ES-I3 (cell line): ENCODE measurements at regions not wholly inside any gene's neighbourhood (a gene's known extent, or its start where the extent isn't known, plus 50 kb on each side); places are given as distances from the start of the nearest gene placed in this dataset.
"Not testable (repeated sequence)": the region's sequence is repeated elsewhere in the genome, so short reads cannot be mapped to it uniquely, and the experiment has no call there.

Experiments used
- H3K36me3 ChIP-seq: 2 replicates; pipeline ENCODE4 v1.6.1; 2013; ENCODE audit warnings: mild to moderate bottlenecking, low read length, control low read depth, moderate library complexity; ENCODE audit not compliant: insufficient read depth
- H3K4me1 ChIP-seq: 2 replicates; pipeline ENCODE4 v1.6.1; 2013; ENCODE audit warnings: mild to moderate bottlenecking, control low read depth, low read length; ENCODE audit not compliant: insufficient read depth
- H3K9ac ChIP-seq: 2 replicates; pipeline ENCODE4 v1.6.1; 2013; ENCODE audit warnings: low read depth, mild to moderate bottlenecking, low read length, moderate library complexity
- H3K9me3 ChIP-seq: 2 replicates; pipeline ENCODE4 v1.6.1; 2013; ENCODE audit warnings: mild to moderate bottlenecking, low read length, moderate library complexity; ENCODE audit not compliant: control insufficient read depth, insufficient read depth

- Histone ChIP-seq H3K9ac (no peak overlapping the region), H3K9me3 (no peaks in the 10 kb centered on the region), H3K4me1 (no peaks in the 10 kb centered on the region), H3K36me3 (no peaks in the 10 kb centered on the region)
These were observed 555.6 kb downstream of the PRR16 start for GRCh38 chr5:121019734-121020133.

GRCh38 chr5:121021681-121022080, 557.6 kb downstream of the PRR16 start:
- Histone ChIP-seq H3K4me1 (no peaks in the 10 kb centered on the region), H3K9me3 (no peaks in the 10 kb centered on the region), H3K36me3 (no peaks in the 10 kb centered on the region)

GRCh38 chr5:121024416-121025311, 560.6 kb downstream of the PRR16 start:
- Histone ChIP-seq H3K9ac (no peak overlapping the region), H3K4me1 (no peaks in the 10 kb centered on the region), H3K9me3 (no peaks in the 10 kb centered on the region), H3K36me3 (no peaks in the 10 kb centered on the region)

More at GRCh38 chr5:121021681-121022080, 557.6 kb downstream of the PRR16 start:
- H3K9ac ChIP-seq = no peak overlapping the region

- H3K9ac ChIP-seq = no peak overlapping the region
- H3K36me3 ChIP-seq = no peaks in the 10 kb centered on the region
- H3K9me3 ChIP-seq = no peaks in the 10 kb centered on the region
- H3K4me1 ChIP-seq = no peaks in the 10 kb centered on the region
These were observed 561.6 kb downstream of the PRR16 start for GRCh38 chr5:121025671-121026070.

GRCh38 chr5:121027636-121028035, 563.5 kb downstream of the PRR16 start:
- no peak overlapping the region for H3K9ac ChIP-seq
- H3K36me3 ChIP-seq = no peaks in the 10 kb centered on the region
- no peaks in the 10 kb centered on the region for H3K9me3 ChIP-seq
- H3K4me1 ChIP-seq = no peaks in the 10 kb centered on the region

GRCh38 chr5:121029536-121030245, 565.6 kb downstream of the PRR16 start:
- Histone ChIP-seq H3K9ac (no peak overlapping the region), H3K36me3 (no peaks in the 10 kb centered on the region), H3K9me3 (no peaks in the 10 kb centered on the region), H3K4me1 (no peaks in the 10 kb centered on the region)

- H3K4me1 ChIP-seq = no peaks in the 10 kb centered on the region
These were observed 567.4 kb downstream of the PRR16 start for GRCh38 chr5:121031491-121031890.

GRCh38 chr5:121033334-121033733, 569.2 kb downstream of the PRR16 start:
- Histone ChIP-seq H3K9me3 (no peaks in the 10 kb centered on the region), H3K9ac (no peak overlapping the region), H3K36me3 (no peaks in the 10 kb centered on the region), H3K4me1 (no peaks in the 10 kb centered on the region)

More at GRCh38 chr5:121031491-121031890, 567.4 kb downstream of the PRR16 start:
- Histone ChIP-seq H3K9ac (no peak overlapping the region), H3K36me3 (no peaks in the 10 kb centered on the region), H3K9me3 (no peaks in the 10 kb centered on the region)

GRCh38 chr5:121038438-121038837, 574.3 kb downstream of the PRR16 start:
- Histone ChIP-seq H3K4me1 (no peaks in the 10 kb centered on the region), H3K9ac (no peak overlapping the region), H3K36me3 (no peaks in the 10 kb centered on the region), H3K9me3 (no peaks in the 10 kb centered on the region)

GRCh38 chr5:121049971-121050370, 585.9 kb downstream of the PRR16 start:
- no peaks in the 10 kb centered on the region for H3K36me3 ChIP-seq
- H3K9ac ChIP-seq = no peak overlapping the region
- no peaks in the 10 kb centered on the region for H3K9me3 ChIP-seq
- no peaks in the 10 kb centered on the region for H3K4me1 ChIP-seq

GRCh38 chr5:121053055-121053985, 589.2 kb downstream of the PRR16 start:
- Histone ChIP-seq H3K9ac (no peak overlapping the region), H3K9me3 (no peaks in the 10 kb centered on the region), H3K36me3 (no peaks in the 10 kb centered on the region), H3K4me1 (no peaks in the 10 kb centered on the region)

- Histone ChIP-seq H3K36me3 (no peaks in the 10 kb centered on the region), H3K9ac (no peak overlapping the region), H3K4me1 (no peaks in the 10 kb centered on the region), H3K9me3 (no peaks in the 10 kb centered on the region)
These were observed 591.5 kb downstream of the PRR16 start for GRCh38 chr5:121055586-121055985.

- H3K4me1 ChIP-seq, H3K9me3 ChIP-seq, H3K36me3 ChIP-seq: not testable (repeated sequence)
- peak overlapping the region; percentile 76 for H3K9ac ChIP-seq
These were observed 600.1 kb downstream of the PRR16 start for GRCh38 chr5:121064241-121064640.

- Histone ChIP-seq H3K9me3 (no peaks in the 10 kb centered on the region), H3K9ac (no peak overlapping the region), H3K36me3 (no peaks in the 10 kb centered on the region), H3K4me1 (no peaks in the 10 kb centered on the region)
These were observed 622.6 kb downstream of the PRR16 start for GRCh38 chr5:121086671-121087070.
